Ureter (tissue), 1 donor: ENCODE measurements at regions not wholly inside any gene's neighbourhood (a gene's known extent, or its start where the extent isn't known, plus 50 kb on each side); places are given as distances from the start of the nearest gene placed in this dataset.
"Not testable (repeated sequence)": the region's sequence is repeated elsewhere in the genome, so short reads cannot be mapped to it uniquely, and the experiment has no call there.

Experiments used
- DNase-seq: peaks from one replicate; pipeline ENCODE4 v3.0.0-alpha.2; 2020; ENCODE audit warnings: low spot score
- donor health status: DM: yes; HTN: yes; CAD: no.

DNA sequence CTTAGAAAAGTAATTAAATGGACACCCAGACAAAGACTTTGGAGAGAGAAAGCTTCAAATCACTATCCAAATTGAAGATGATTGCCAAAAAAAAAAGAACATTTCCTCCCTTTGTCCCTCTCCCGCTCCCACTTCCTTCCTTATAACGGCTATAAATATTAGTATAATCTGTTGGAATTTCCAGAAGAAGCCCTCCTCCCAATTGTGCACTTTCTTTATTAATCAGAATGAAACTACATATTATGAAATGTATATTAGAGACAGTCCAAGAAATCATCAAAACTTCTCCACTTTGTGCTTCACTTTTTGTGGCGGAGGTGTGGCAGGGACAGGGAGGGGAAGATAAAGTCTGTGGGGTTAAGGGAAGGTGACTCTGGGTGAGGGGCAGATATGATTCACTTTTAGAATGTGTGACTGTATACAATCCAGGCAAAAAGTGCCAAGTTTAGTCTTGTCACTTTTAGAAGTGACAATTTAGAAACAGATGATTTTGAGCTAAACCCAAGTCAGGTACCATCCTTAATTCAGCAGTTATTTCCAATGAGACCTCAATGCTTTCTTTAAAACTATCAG, 195.0 kb upstream of the MARCKS start:
- no peak for DNase-seq

DNA sequence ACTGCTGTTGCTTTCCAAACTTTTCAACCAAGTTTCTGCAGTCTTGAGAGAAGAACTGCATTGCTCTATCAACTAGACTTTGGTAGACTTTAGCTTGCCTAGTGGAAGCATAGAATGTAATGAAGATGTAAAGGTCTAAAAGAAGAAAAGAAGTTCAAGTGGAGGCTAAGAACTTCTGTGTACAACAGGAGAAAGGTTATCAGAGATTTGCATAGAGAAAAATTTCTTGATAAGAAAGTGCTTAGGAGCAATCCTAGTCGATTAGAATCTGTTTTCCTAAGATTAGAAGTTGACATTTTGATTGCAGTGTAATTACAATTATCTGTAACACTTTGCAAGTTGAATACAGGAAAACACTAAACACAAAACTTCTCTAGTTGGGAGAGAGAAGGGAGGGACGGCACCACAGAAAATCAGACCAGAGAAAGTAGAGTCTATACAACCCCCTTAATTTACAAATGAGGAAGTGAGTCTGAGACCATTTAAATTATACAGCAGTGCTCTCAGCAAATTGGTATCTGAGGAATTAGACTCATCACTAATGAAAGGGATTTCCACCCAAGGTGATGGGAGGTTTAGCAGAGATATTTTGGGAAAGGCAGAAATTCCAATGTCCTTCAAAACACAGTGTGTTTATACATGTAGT, 194.3 kb upstream of the MARCKS start:
- no peak for DNase-seq

DNA sequence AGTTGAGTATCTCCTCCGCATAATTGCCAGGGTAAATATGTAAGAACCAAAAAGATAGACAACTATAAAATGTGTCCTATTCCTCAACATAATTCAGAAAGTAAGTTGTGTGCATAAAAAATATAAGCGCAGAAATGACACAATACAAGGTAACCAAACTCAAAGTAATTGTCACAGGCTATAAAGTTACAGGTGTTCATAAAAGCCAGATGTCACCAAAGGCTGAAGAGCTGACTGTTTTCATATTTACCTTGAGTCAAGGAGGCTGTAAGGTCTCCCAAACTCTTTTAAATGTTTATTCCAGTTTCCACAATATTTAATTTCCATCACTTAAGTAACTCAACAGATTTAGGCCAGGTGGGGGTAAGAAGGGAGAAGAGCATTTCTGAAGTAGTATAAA, 192.2 kb upstream of the MARCKS start:
- no peak for DNase-seq

DNA sequence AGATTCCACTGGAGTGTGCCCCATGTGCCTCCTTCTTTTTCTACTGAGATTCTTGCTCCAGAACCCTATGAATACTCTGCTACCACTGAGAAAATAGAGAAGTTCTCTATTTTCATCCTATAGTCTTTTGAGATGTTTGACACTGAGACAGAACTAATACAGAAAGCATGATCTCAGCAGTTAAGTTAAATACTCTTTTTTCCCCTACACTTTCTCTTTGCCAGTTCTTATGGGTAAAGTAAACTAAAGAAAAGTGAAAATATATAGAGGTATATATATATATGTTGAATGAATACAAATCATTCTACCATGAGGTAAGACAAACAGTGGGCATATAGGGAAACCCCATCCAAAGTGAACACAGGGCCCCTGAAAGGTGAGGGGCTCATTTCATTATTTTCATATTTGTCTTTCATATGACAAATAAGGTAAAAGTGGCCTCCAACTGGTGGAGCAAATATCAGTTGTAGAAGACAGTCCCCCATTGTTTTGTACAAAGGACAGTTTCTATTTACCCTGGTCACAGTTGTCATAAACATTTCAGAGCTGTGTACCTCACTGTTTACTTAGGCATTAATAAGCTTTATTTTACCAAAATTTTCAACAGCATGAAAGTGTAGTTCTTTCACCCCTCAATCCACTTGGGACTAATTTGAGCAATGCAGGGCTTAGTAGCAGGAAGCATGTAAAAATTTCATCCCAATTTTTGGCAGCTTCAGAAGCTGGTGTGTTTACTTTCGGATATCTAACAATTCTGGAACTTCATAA, 188.3 kb upstream of the MARCKS start:
- DNase-seq: no peak

DNA sequence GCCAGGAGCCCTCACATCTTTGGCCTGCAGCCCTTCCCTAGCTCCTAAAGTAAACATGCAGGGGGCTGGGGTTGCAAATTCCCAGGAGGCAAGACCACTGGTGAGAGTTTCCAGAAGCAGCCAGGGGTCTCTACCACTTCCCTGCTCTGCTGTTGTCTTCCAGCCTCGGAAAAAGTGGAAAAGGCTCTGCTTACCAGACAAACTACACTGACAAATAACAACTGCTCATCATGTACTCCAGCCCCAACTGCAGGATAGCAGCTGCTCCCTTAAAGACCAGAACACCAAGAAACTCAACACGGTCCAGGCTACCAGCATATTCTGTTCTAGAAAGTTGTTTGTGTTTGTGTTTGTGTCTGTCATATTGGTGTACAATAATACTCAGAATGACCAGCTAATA, 187.5 kb upstream of the MARCKS start:
- no peak for DNase-seq

DNA sequence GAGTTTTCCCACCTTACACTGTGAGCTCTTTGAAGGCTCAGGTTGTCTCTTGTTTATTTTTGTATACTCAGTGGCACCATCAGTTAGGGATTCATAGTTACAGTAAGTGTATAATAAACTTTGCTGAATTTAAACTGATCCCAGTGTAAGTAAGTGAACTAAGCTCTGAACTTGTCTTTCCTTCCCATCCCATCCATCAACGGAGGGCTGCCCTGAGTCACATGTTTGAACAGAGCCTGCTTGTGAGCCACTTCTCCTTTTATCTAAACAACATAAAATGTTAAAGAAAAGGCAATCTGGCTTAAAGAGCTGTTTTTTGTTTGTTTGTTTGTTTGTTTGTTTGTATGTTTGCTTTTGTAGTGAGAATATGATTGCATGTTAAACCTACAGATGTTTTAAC, 185.7 kb upstream of the MARCKS start:
- no peak for DNase-seq

DNA sequence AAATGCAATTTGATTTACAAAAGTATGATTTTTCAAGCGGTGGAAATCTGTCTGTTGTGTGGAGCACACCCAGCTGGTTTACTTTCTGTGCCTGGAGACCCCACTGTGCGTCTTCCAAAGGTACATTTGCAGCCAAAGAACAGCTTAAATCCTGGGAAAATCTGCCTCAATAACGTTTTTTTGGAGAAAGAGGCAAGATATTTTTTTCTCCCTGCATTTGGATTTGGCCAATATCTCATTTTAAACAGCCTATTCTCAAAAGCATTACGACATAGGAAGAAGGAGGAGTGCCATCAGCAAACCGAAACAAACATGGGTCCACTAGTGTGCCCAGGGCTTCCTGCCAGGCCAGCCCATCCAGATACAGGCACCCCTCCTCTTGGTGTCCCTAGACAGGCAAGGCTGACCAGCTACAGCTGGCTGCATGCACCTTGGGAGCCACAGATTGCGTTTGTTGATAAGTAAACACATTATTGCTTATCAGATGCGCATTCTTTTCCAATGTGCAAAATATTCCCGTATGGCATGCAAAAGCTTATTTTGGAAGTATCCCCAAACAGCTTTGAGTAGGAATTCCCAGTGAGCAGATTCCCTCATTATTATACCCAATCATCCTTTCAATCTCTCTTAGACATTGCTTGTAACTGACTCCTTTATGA, 184.5 kb upstream of the MARCKS start:
- DNase-seq: peak; percentile 71

DNA sequence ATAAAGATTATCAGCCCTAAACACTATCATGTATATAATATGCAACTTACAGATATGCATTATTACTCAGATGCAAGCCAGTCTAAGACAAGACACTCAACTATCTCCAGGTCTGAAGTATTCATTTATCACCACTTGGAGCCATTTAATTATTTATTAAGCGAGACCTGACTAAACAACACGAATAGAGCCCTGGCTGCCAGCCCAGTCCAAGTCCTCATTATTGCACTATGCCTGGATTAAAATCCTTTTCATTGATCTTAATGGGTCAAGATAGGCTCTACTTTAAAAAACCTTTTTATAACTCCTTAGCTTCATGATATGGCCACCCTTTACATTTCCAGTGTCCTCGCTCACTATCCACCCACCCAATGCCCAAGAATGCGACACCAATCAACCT, 183.1 kb upstream of the MARCKS start:
- no peak for DNase-seq

DNA sequence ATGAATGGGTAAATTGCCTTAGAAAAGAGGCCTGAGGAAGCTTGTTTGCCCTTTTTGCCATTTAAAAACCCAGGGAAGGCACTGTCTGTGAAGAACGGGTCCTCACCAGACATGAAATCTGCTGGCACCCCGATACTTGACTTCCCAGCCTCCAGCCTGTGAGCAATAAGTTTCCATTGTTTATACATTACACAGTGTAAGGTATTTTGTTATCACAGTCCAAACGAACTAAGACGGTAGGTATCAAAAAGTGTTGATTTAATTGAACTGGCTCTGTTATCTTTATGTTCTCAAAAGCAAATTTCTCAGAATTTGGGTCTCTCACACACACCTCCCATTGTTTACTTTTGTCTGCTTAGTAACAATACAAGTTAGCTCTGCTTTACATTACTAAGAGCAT, 181.1 kb upstream of the MARCKS start:
- no peak for DNase-seq

DNA sequence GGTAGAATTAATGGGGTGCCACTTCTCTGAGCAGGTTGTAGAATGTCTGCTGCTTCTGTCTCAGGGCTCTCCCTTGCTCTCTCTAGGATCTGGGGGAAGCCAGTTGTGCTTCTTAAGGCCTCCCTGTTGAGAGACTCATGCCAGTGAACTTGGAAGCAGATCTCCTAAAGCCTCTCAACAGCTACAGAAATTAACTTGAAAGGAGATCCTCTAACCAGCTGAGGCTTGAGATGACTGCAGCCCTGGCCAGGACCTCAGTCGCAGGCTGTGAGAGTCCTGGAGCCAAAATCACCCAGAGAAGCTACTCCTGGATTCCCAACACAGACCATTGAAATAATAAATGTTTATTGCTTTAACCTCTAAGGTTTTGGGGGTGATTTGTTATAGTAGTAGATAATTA, 180.2 kb upstream of the MARCKS start:
- no peak for DNase-seq

DNA sequence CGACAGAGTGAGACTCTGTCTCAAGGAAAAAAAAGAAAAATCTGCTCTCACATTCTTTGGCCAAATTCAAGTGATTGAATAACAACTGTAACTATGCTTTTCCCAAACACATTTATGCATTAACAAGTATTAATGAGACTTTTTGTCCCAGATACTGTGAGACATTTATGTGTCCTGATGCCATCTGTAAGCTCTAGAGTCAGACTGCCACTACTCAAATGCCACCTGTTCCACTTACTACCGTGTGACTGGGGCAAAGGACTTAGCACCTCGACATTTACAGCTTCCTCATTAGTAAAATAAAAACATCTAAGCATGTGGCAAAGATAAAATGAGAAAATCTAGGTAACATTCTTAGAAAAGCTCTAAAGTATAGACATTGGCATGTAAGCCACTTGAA, 178.1 kb upstream of the MARCKS start:
- DNase-seq: no peak

DNA sequence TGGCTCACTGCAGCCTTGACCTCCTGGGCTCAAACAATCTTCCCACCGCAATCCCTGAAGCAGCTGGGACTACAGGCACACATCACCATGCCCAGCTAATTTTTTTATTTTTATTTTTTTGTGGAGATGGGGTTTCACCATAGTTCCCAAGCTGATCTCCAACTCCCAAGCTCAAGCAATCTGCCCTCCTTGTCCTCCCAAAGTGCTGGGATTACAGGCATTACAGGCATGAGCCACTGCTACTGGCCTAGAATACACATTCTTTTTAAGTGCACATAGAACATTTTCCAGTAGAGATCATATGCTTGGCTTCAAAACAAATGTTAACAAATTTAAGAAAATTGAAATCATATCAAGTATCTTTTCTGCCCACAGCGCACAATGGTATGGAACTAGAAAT, 176.8 kb upstream of the MARCKS start:
- no peak for DNase-seq

DNA sequence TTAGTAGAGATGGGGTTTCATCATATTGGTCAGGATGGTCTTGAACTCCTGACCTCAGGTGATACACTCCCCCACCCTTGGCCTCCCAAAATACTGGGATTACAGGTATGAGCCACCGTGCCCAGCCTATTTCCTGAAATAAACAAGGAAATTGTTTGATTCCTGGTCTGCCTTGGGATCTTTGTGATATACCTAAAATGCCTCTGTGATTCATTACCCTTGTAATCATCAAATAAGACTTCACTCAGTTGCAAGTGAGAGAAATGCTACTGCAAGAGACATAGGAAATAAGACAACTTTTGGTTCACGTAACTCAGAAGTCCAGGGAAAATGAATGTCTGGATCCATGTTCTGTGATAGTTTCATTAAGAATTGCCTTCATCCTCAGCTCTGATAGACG, 173.2 kb upstream of the MARCKS start:
- no peak for DNase-seq

DNA sequence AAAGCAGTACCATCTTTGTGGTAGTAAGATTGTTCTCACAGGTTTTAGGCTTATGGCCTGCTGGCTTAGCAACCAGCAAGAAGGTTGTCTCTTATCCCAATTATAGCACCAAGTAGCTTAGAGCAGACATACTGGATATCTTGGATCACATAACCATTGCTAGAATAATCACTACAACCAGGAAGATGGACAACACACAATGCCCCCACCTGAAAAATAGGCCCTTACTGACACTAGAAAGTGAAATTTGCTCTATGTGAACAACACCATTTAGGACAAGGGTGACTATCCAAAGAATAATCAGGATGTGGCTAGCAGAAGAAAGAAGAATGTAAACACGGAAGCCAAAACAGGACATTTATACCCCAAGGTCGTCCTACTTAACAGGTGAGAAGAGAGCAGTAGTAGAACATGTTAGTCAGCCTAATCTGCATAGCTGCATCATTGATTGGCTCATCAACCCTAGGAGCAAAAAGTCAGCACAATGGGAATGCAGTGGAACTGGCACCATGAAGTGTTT, 172.7 kb upstream of the MARCKS start:
- DNase-seq: no peak

DNA sequence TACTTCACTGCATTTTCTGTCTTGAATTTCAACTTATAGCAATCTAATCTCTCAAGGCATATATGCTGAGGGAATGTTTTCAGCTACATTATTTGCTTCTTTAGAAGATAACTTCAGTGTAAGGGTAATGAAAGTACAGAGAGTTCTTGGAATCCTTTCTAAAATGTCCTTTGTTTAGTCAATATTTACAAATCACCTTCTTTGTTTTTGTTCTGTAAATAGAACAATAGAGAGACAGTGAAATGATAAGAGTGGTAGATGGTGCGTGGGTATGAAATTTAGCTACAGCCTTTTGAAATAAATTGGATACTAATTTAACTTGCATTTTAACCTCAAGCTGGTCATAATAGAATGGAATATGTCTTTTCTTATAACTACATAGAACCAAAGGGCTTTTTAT, 171.1 kb upstream of the MARCKS start:
- DNase-seq: no peak

DNA sequence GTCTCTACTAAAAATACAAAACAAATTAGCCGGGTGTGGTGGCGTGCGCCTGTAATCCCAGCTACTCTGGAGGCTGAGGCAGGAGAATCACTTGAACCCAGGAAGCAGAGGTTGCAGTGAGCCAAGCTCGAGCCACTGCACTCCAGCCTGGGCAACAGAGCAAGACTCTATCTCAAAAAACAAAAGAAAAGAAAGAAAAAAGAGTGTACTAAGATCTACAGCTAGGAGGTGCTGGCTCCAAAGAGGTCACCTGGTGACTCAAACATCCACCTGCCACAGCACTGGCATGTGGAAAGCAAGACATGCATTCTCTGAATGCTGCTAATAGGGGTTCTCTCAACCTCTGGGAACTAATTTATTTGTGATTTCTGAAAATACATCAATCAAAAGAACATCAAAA, 167.5 kb upstream of the MARCKS start:
- DNase-seq: not testable (repeated sequence)

DNA sequence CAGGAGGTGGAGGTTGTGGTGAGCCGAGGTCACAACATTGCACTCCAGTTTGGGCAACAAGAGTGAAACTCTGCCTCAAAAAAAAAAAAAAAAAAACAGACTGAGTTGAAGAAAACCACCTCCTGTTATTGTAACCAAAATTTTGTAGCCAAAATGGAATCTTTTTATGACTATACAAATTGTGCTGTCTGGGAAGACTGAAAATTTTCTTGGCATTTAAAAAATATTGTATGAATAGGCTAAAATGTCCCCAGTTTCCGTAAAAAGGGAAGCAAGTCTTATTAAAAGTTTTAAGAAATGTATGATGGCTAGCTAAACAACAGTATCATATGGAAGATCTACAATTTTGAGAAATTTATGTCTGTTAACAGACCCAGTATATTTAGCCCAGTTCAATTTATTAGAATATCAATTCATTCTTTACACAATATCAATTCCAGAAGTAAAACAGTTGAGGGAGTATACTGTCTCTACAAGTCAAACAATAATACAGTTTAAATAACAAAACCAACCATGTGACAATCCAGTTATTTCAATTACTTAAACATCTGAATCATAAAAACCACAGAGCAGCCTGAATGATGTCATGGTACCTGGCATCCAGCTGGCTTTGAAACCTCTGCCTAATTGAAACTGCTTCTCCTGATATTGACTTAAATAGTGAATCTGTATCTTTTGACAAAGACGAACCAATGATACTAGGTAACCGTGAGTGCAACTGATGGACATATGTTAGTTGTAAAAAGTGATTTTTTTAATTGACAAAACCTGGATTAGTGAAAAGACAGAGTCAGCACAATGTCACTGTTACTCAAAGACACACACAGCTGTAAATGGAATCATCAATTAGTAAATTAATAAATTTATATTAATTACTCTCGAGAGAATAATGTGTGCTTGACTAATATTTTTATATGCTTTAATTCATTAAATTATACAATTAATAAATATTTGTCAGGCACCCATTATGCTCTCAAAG, 166.6 kb upstream of the MARCKS start:
- no peak for DNase-seq

DNA sequence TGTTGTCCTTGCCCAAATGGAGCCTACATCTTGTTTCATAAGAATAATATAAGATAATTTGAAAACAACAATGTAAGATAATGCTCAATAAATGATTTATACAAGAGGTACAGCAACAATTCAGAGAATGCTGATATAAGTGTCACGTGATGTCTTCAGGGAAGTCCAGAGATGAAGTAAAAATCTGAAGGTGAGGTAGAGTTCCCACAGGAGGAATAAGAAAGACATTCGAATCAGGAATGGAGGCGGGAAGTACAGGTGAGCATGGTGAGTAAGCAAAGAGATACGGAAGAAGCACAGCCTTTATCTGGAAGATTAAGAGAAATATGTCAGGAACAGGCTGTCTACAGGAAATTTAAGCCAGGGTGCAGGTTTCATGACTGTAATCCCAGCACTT, 165.9 kb upstream of the MARCKS start:
- no peak for DNase-seq

DNA sequence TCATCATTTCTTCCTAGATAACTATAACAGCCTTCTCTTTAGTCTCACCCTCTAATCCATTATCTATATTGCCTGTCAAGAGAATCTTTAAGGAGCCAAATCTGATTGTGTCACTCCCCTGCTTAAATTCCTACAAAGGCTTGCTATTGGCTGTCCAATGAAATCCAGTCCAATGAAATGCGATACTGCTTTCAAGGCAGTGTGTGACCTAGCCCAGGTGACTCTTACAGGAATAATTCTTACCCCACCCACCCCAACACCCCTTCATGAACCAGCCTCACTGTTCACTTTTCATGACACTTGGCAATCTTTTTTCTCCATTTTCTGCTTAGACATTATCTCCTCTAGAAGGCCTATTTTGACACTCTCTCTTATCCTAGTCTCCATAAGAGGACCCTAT, 163.3 kb upstream of the MARCKS start:
- DNase-seq: no peak

DNA sequence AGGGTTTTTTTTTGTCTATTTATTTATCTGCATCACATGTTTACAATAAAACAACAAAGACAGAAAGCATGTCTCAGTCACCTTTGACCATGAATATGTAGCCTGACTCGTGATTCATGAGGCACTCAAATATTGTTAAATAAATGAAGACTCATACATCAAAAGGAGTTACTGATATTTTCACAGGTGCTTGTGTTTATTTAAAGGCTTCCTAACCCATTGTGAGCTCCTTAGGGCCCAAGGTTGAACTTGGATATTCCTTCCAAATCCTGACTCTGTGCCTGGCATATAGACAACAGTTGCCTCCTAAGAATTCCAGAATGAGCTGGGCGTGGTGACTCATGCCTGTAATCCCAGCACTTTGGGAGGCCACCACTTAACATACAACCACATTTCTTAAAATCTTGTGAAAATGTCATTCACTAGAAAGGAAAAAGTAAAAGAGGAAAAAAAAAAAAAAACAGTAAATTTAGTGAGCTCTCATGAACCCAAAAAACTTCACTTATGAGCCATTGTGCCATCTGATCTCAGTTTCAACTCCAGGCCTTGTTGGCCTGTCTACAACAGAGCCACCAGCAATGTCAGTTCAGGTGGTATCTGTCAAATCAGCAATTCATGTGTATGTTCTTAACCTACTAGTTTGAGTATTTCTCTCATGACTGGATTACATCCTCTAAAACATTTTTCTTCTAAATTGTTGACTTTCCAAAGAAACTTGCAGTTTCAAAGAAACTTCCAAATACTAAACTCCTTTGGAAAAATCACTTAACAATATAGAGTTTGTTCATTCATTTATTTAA, 162.7 kb upstream of the MARCKS start:
- DNase-seq: no peak

DNA sequence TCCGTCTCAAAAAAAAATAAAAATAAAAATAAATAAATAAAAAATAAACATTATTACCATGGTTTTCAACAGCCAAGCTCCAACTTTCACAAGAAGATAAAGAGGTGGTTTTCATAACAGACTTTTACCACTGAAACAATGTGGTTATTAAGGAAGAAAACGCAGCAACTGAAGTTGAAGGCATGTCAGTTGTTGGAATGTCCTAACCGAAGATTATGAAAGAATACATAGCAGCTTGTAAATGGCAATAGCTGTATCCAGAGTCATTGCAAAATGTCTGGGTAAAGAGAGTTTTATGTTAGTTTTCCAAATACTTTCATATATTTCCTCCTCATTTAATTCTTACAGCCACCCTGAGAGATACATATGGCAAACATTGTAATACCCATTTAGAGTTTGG, 161.6 kb upstream of the MARCKS start:
- no peak for DNase-seq
